ENCODE measurements at regions not wholly inside any gene's neighbourhood (a gene's known extent, or its start where the extent isn't known, plus 50 kb on each side); places are given as distances from the start of the nearest gene placed in this dataset.

DNA sequence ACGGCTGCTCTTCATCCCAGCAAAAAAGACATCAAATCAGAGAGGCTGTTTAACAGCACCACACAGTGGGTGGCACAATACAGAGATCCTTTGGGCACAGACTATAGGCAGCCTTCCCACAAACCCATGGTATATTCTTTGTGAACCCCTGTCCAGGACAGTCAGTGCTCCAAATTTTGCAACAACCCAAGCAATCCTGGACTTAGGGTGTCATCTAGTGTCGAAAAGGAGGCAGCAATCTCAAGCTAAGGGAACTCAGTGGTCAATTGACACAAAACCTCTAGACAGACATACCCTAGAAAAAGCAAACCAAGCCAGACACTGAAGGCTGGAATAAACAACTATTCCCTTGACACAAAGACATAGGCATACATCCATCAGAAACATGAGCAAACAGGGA, 137.4 kb downstream of the BMP15 start:
- Histone ChIP-seq H4K20me1 (ENCODE audit: control insufficient read depth, insufficient read depth) (no peaks in the 10 kb centered on the region), H3K27ac (ENCODE audit: control insufficient read depth, insufficient read depth) (no peak overlapping the region), H3K4me1 (ENCODE audit: control insufficient read depth, insufficient read depth, low read length) (no peaks in the 10 kb centered on the region), H3K9ac (ENCODE audit: control insufficient read depth, insufficient read depth, low read length) (no peak overlapping the region), H3K27me3 (replicated peaks in 1 of 2; ENCODE audit: control insufficient read depth in 2 of 2, insufficient read depth in 2 of 2, low read length in 1 of 2) (no peaks in the 10 kb centered on the region), H2AFZ (ENCODE audit: control insufficient read depth, low read depth, low read length) (no peak overlapping the region), H3K4me2 (ENCODE audit: control insufficient read depth, insufficient read depth) (no peak overlapping the region), H3K36me3 (ENCODE audit: control insufficient read depth in 2 of 2, insufficient read depth in 2 of 2, low read length in 1 of 2) (no peaks in the 10 kb centered on the region), H3K79me2 (ENCODE audit: control insufficient read depth, insufficient read depth, low read length) (no peaks in the 10 kb centered on the region), H3K9me3 (replicated peaks; ENCODE audit: control insufficient read depth, insufficient read depth, low read length) (no peaks in the 10 kb centered on the region), H3K4me3 (no peak overlapping the region)
- no TSS peak for BruUV-seq (replicated peaks)
- intact Hi-C loops (cut with micrococcal nuclease; ENCODE audit: unreplicated experiment): loop anchor here (1.0 kb wide), 1 partner anchor 357 kb away; no protein-coding TSS in a partner anchor
- SMC1A ChIA-PET (ENCODE audit: uncharacterized antibody, unreplicated experiment): interaction anchor here (1.3 kb wide), 1 partner anchor 46 kb away, joined by 5 read pairs; no protein-coding TSS in a partner anchor
- RAD21 ChIA-PET (ENCODE audit: unreplicated experiment): interaction anchor here (0.6 to 1.7 kb wide), 4 partner anchors 21 to 301 kb away, joined by 3 to 4 read pairs (median 4); no protein-coding TSS in a partner anchor
- DNase-seq (ENCODE audit: low read depth, low spot score) (no peak), FAIRE-seq (no peak), ATAC-seq (no peak)
- no peak for TF ChIP-seq TARDBP (IDR thresholded peaks at IDR 0.05; ENCODE audit: borderline replicate concordance)
- TF ChIP-seq SMC3 (IDR thresholded peaks at IDR 0.05; ENCODE audit: borderline replicate concordance, low read length): peak; percentile 41
- no peak for TF ChIP-seq NFYB (IDR thresholded peaks at IDR 0.05; ENCODE audit: insufficient read depth, low read depth, low read length)
- TF ChIP-seq, protein P1, sequence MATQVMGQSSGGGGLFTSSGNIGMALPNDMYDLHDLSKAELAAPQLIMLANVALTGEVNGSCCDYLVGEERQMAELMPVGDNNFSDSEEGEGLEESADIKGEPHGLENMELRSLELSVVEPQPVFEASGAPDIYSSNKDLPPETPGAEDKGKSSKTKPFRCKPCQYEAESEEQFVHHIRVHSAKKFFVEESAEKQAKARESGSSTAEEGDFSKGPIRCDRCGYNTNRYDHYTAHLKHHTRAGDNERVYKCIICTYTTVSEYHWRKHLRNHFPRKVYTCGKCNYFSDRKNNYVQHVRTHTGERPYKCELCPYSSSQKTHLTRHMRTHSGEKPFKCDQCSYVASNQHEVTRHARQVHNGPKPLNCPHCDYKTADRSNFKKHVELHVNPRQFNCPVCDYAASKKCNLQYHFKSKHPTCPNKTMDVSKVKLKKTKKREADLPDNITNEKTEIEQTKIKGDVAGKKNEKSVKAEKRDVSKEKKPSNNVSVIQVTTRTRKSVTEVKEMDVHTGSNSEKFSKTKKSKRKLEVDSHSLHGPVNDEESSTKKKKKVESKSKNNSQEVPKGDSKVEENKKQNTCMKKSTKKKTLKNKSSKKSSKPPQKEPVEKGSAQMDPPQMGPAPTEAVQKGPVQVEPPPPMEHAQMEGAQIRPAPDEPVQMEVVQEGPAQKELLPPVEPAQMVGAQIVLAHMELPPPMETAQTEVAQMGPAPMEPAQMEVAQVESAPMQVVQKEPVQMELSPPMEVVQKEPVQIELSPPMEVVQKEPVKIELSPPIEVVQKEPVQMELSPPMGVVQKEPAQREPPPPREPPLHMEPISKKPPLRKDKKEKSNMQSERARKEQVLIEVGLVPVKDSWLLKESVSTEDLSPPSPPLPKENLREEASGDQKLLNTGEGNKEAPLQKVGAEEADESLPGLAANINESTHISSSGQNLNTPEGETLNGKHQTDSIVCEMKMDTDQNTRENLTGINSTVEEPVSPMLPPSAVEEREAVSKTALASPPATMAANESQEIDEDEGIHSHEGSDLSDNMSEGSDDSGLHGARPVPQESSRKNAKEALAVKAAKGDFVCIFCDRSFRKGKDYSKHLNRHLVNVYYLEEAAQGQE (IDR thresholded peaks at IDR 0.05; ENCODE audit: low read depth, low read length): no peak
- TF ChIP-seq ZSCAN29 (IDR thresholded peaks at IDR 0.05): no peak
- peak; percentile 45 for TF ChIP-seq RAD21 (IDR thresholded peaks at IDR 0.05; ENCODE audit: insufficient read depth, low read depth, low read length)
- TF ChIP-seq ELK1 (IDR thresholded peaks at IDR 0.05; ENCODE audit: low read depth, low read length): no peak
- peak in 2 of 3 experiments; percentile 6 to 31; a peak in 1 of 6 replicates for TF ChIP-seq CTCF (IDR thresholded peaks at IDR 0.05 in 2 of 3, conservative IDR thresholded peaks at IDR 0.05 in 1 of 3; ENCODE audit: control insufficient read depth in 2 of 3, extremely low read depth in 1 of 3, insufficient read depth in 1 of 3, low read depth in 3 of 3, low read length in 3 of 3)
- no peak for TF ChIP-seq GABPA (IDR thresholded peaks at IDR 0.05; ENCODE audit: low read depth)
- 0% methylated on average over 2 of the region's 2 CpGs for WGBS (ENCODE audit: insufficient coverage, insufficient replicate concordance, low lambda C conversion rate, missing lambda C conversion rate)
- CTCF ChIA-PET: interaction anchor here (0.6 to 1.5 kb wide), 8 partner anchors 12 to 412 kb away, joined by 3 to 5 read pairs (median 3); no protein-coding TSS in a partner anchor
- POLR2A ChIA-PET: no interaction called here
- in situ Hi-C loops (cut with MboI): no loop called here

All from GM12878 (cell line).